Upper lobe of left lung (tissue), 6 donors: ENCODE measurements at regions not wholly inside any gene's neighbourhood (a gene's known extent, or its start where the extent isn't known, plus 50 kb on each side); places are given as distances from the start of the nearest gene placed in this dataset.

ENCODE experiments used
- ATAC-seq, 2 donors: fragments of 200-7000 bp; cut with Tn5 transposase; one replicate each; pipeline ENCODE4 v1.9.1; 2022; ENCODE audit warnings: mild to moderate bottlenecking in 2 of 2, moderate library complexity in 2 of 2; ENCODE audit not compliant: low FRiP score in 2 of 2
- DNase-seq, 2 donors: peaks; one replicate each; pipeline ENCODE4 v3.0.0-alpha.2; 2019 to 2020
- H3K27ac ChIP-seq, 4 donors: fragments of 200-600 bp; sonication (generic); one replicate each; pipeline ENCODE4 v1.5.1; 2016 to 2019
- H3K27me3 ChIP-seq, 4 donors: fragments of 200-600 bp; sonication (generic); one replicate each; pipeline ENCODE4 v1.5.1; 2017 to 2019
- H3K36me3 ChIP-seq, 4 donors: fragments of 200-600 bp; sonication (generic); one replicate each; pipeline ENCODE4 v1.5.1; 2016 to 2019
- H3K4me1 ChIP-seq, 4 donors: fragments of 200-600 bp; sonication (generic); one replicate each; pipeline ENCODE4 v1.5.1; 2018 to 2019
- H3K4me3 ChIP-seq, 4 donors: fragments of 200-600 bp; sonication (generic); one replicate each; pipeline ENCODE4 v1.5.1; 2017 to 2019; ENCODE audit warnings: mild to moderate bottlenecking in 2 of 4, moderate library complexity in 1 of 4
- H3K9me3 ChIP-seq, 4 donors: fragments of 200-600 bp; sonication (generic); one replicate each; pipeline ENCODE4 v1.5.1; 2018 to 2019
- EP300 ChIP-seq, 4 donors: sonication (generic); formaldehyde crosslinking; IDR thresholded peaks; one replicate each; pipeline ENCODE4 v1.5.1; 2017; ENCODE audit warnings: antibody characterized with exemption in 4 of 4, control low read depth in 2 of 4
- POLR2A ChIP-seq, 4 donors: fragments of 450-650 bp; IDR thresholded peaks; one replicate each; pipeline ENCODE4 v1.5.1; 2016 to 2017; ENCODE audit warnings: antibody characterized with exemption in 4 of 4, mild to moderate bottlenecking in 2 of 4
- POLR2AphosphoS5 ChIP-seq, 2 donors: sonication (generic); formaldehyde crosslinking; IDR thresholded peaks; one replicate each; pipeline ENCODE4 v1.5.1; 2017; ENCODE audit warnings: antibody characterized with exemption in 2 of 2
- WGBS, 2 donors: methylation state at CpG; one replicate each; pipeline ENCODE4 v1.1.5; 2017 to 2018; 5-methylcytosine and 5-hydroxymethylcytosine counted together
- TF ChIP-seq, protein P1 (sequence below), 6 experiments: fragments of 450-650 bp in 4 of 6; fragments of 200-600 bp in 2 of 6; sonication (generic) in 2 of 6; IDR thresholded peaks; one replicate each; pipeline ENCODE4 v1.5.1; 2016 to 2019; ENCODE audit warnings: antibody characterized with exemption in 6 of 6
- donor health status: DM: no; HTN: no; CAD: no; lungs with moderate emphysema.
- donor health status: DM: no; HTN: yes; CAD: no; lungs with severe emphysema.

DNA sequence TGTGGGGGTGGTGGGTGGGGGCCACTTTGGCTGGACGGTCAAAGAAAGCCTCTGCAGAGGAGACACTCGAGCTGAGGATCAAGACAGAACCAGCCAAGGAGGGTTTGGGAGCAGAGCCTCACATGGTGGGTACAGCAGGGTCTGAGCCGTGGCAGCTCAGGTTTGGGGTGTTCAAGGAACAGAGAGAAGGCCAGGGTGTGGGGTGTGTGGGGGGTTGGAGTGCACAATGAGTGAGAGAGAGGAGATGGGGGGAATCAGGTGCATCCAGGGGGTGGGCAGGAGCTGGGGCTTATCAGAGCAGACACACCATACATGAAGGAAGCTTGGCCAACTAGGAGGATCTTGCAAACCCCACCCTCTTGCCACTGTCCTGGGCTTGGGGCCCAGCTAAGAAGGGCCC lies 140.0 kb downstream of the NSG2 start:
- Histone ChIP-seq H3K27me3 (no peaks in the 10 kb centered on the region), H3K27ac (no peak overlapping the region), H3K4me3 (no peak overlapping the region), H3K4me1 (no peaks in the 10 kb centered on the region), H3K9me3 (no peaks in the 10 kb centered on the region), H3K36me3 (no peaks in the 10 kb centered on the region)
- TF ChIP-seq POLR2A (IDR thresholded peaks at IDR 0.05) = no peak
- TF ChIP-seq EP300 (IDR thresholded peaks at IDR 0.05) = no peak
- TF ChIP-seq POLR2AphosphoS5 (IDR thresholded peaks at IDR 0.05) = no peak
- TF ChIP-seq, protein P1, sequence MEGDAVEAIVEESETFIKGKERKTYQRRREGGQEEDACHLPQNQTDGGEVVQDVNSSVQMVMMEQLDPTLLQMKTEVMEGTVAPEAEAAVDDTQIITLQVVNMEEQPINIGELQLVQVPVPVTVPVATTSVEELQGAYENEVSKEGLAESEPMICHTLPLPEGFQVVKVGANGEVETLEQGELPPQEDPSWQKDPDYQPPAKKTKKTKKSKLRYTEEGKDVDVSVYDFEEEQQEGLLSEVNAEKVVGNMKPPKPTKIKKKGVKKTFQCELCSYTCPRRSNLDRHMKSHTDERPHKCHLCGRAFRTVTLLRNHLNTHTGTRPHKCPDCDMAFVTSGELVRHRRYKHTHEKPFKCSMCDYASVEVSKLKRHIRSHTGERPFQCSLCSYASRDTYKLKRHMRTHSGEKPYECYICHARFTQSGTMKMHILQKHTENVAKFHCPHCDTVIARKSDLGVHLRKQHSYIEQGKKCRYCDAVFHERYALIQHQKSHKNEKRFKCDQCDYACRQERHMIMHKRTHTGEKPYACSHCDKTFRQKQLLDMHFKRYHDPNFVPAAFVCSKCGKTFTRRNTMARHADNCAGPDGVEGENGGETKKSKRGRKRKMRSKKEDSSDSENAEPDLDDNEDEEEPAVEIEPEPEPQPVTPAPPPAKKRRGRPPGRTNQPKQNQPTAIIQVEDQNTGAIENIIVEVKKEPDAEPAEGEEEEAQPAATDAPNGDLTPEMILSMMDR (IDR thresholded peaks at IDR 0.05) = no peak
- WGBS, 2 donors = 84 to 89% methylated on average over 3 of the region's 3 CpGs
- DNase-seq (no peak), ATAC-seq (no peak)

DNA sequence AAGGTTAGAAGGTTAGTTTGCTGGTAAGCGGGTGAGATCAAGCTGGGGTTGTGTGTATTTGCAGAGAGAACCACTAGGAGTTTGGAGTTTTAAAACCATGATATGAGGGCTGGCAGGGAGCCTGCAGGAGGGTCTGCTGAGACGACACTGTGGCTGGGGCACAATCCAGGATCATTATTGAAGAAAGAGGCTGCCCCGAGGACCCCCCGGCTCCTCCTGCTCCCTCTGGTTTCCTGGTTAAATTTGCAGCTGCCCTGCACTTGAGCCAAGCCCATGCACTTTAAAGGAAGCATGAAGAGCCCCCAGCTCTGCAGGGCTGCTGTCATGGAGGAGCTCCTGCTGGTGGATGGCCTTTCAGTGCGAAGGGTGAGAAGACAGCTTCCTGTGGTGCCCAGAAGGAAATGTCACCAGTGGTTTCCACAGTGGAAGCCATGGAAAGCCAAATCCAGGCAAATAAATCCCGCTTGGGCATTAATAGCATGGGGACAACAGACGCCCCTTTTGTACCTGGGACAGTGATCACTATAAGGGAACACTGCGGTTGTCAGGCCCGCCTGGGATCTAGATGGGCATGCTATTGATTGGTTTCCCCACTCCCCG lies 140.7 kb downstream of the NSG2 start:
- H3K9me3 ChIP-seq = no peaks in the 10 kb centered on the region
- TF ChIP-seq, protein P1 (IDR thresholded peaks at IDR 0.05) = no peak
- TF ChIP-seq POLR2AphosphoS5 (IDR thresholded peaks at IDR 0.05) = no peak
- TF ChIP-seq POLR2A (IDR thresholded peaks at IDR 0.05) = no peak
- no peak for TF ChIP-seq EP300 (IDR thresholded peaks at IDR 0.05)
- H3K36me3 ChIP-seq = no peaks in the 10 kb centered on the region
- H3K27me3 ChIP-seq = no peaks in the 10 kb centered on the region
- no peak overlapping the region for H3K4me3 ChIP-seq
- H3K4me1 ChIP-seq = no peaks in the 10 kb centered on the region
- DNase-seq (no peak), ATAC-seq (no peak)
- no peak overlapping the region for H3K27ac ChIP-seq
- WGBS, 2 donors = 83 to 90% methylated on average over 7 to 10 of the region's 10 CpGs

DNA sequence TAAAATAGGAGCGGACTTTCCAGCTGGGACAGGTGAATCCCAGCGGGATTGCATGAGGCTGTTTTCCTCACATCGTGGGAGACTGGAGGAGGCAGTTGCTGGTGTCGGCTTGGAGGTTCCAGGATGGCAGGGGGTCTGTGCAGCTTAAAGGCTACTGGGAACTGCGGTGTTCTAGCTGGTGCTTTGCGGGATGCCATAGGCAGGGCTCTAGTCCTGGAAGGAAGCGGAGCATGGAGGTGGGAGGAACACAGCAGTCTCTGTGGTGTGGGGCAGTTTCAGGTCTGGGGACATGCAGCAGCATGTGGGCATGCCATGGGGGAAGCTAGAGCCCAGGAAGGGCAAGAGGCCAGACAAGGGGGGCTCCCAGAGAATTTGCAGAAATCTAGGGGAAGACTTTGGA lies 141.5 kb downstream of the NSG2 start:
- Histone ChIP-seq H3K27ac (no peak overlapping the region), H3K27me3 (no peaks in the 10 kb centered on the region), H3K9me3 (no peaks in the 10 kb centered on the region), H3K4me3 (no peak overlapping the region), H3K4me1 (no peaks in the 10 kb centered on the region), H3K36me3 (no peaks in the 10 kb centered on the region)
- TF ChIP-seq, protein P1 (IDR thresholded peaks at IDR 0.05) = no peak
- TF ChIP-seq POLR2AphosphoS5 (IDR thresholded peaks at IDR 0.05) (no peak), POLR2A (IDR thresholded peaks at IDR 0.05) (no peak)
- ATAC-seq (no peak), DNase-seq (no peak)
- WGBS, 2 donors = 82 to 94% methylated on average over 7 of the region's 7 CpGs

DNA sequence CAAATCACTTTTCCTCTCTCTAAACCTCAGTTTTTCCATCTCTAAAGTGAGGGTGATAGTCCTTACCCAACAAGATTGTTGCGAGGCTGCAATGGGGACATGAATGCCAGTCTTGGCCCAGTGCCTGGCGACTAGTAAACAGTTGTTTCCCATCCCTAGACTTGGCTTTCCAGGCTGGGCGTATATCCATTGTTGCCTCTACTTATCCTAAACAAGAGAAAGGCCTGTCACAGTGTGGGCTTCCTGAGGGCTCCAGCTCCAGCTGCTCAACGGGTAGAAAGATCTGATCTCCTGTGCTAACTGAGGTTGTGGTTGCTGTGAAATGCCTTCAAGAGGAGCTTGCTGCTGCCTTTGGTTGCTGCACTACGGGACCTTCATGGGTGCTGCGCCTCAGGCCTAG lies 142.0 kb downstream of the NSG2 start:
- 67 to 77% methylated on average over 6 of the region's 6 CpGs for WGBS, 2 donors
- no peak for ATAC-seq
- Histone ChIP-seq H3K36me3 (no peaks in the 10 kb centered on the region), H3K4me3 (no peak overlapping the region), H3K9me3 (no peaks in the 10 kb centered on the region), H3K27ac (no peak overlapping the region), H3K27me3 (no peaks in the 10 kb centered on the region), H3K4me1 (no peaks in the 10 kb centered on the region)
- no peak for DNase-seq
- TF ChIP-seq, protein P1 (IDR thresholded peaks at IDR 0.05) = no peak
- TF ChIP-seq POLR2A (IDR thresholded peaks at IDR 0.05) (no peak), POLR2AphosphoS5 (IDR thresholded peaks at IDR 0.05) (no peak), EP300 (IDR thresholded peaks at IDR 0.05) (no peak)

DNA sequence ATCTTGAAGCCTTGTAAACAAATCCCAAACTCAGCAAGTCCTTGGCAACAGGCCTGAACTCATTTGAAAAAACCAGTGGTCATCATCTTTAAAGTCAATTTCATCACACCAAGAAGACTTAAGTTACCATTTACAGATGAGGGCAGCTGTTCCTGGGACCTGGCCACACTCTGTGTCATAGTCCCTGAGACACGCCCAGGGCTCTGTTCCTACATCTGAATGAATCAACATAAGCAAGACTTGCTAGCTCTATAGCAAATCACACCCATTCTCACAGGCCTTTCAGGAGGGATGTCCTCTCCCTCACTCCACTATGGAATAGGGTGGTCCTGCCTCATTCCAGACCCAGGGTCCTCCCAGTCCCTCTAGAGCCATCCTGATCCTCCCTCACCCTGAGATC lies 142.8 kb downstream of the NSG2 start:
- TF ChIP-seq EP300 (IDR thresholded peaks at IDR 0.05) = no peak
- TF ChIP-seq POLR2AphosphoS5 (IDR thresholded peaks at IDR 0.05) = no peak
- no peak for TF ChIP-seq POLR2A (IDR thresholded peaks at IDR 0.05)
- TF ChIP-seq, protein P1 (IDR thresholded peaks at IDR 0.05) = no peak
- Histone ChIP-seq H3K4me1 (no peaks in the 10 kb centered on the region), H3K4me3 (no peak overlapping the region), H3K27ac (no peak overlapping the region), H3K27me3 (no peaks in the 10 kb centered on the region), H3K36me3 (no peaks in the 10 kb centered on the region), H3K9me3 (no peaks in the 10 kb centered on the region)
- DNase-seq = no peak
- 70 to 88% methylated on average over 1 of the region's 1 CpG for WGBS, 2 donors
- peak; percentile 15 to 71 for ATAC-seq
